Left ventricle myocardium inferior (tissue), 1 donor: ENCODE measurements at regions not wholly inside any gene's neighbourhood (a gene's known extent, or its start where the extent isn't known, plus 50 kb on each side); places are given as distances from the start of the nearest gene placed in this dataset.
"Not testable (repeated sequence)": the region's sequence is repeated elsewhere in the genome, so short reads cannot be mapped to it uniquely, and the experiment has no call there.

Experiments used
- DNase-seq: peaks from one replicate; pipeline ENCODE4 v3.0.0-alpha.2; 2020
- H3K27ac ChIP-seq: fragments of 200-600 bp; replicated peaks from 2 replicates; pipeline ENCODE4 v1.8.0; 2021
- H3K27me3 ChIP-seq: fragments of 200-600 bp; 2 replicates; pipeline ENCODE4 v1.8.0; 2021; ENCODE audit warnings: low read depth
- H3K36me3 ChIP-seq: fragments of 200-600 bp; 2 replicates; pipeline ENCODE4 v1.8.0; 2021
- H3K4me1 ChIP-seq: fragments of 200-600 bp; 2 replicates; pipeline ENCODE4 v1.8.0; 2021
- H3K4me3 ChIP-seq: fragments of 200-600 bp; 2 replicates; pipeline ENCODE4 v1.8.0; 2021; ENCODE audit warnings: mild to moderate bottlenecking, moderate library complexity
- H3K9me3 ChIP-seq: fragments of 200-600 bp; replicated peaks from 2 replicates; pipeline ENCODE4 v1.8.0; 2021
- CTCF ChIP-seq: fragments of 200-600 bp; IDR thresholded peaks from 2 replicates; pipeline ENCODE4 v1.8.0; 2021; ENCODE audit warnings: antibody characterized with exemption, mild to moderate bottlenecking, borderline replicate concordance
- intact Hi-C: fragments of 100-400 bp; cut with micrococcal nuclease; formaldehyde crosslinking; loops from one replicate; pipeline ENCODE4 v1.11.0; 2022
- donor health status: DM: no; HTN: yes; CAD: no; lungs with severe emphysema.

- no peak for DNase-seq
- H3K4me3 ChIP-seq, result no peak overlapping the region
- peaks cover 20% of the 10 kb centered on the region for H3K27me3 ChIP-seq
- no peak overlapping the region for H3K27ac ChIP-seq
- no peaks in the 10 kb centered on the region for H3K9me3 ChIP-seq
- no peaks in the 10 kb centered on the region for H3K36me3 ChIP-seq
- intact Hi-C loops, result no loop called here
- no peak for TF ChIP-seq CTCF
- H3K4me1 ChIP-seq, result no peaks in the 10 kb centered on the region
These were observed 58.1 kb upstream of the KCNK12 start for GRCh38 chr2:47628904-47629303.

- H3K27me3 ChIP-seq, result peaks cover 20% of the 10 kb centered on the region
- no peak for DNase-seq
- no peak for TF ChIP-seq CTCF
- H3K36me3 ChIP-seq, result no peaks in the 10 kb centered on the region
- H3K27ac ChIP-seq, result no peak overlapping the region
- H3K4me1 ChIP-seq, result no peaks in the 10 kb centered on the region
- intact Hi-C loops, result no loop called here
- H3K4me3 ChIP-seq, result no peak overlapping the region
- H3K9me3 ChIP-seq, result no peaks in the 10 kb centered on the region
These were observed 55.9 kb upstream of the KCNK12 start for GRCh38 chr2:47626664-47627063.

GRCh38 chr2:47623140-47623539 lies 52.4 kb upstream of the KCNK12 start:
- H3K27ac ChIP-seq, H3K36me3 ChIP-seq, H3K4me1 ChIP-seq, DNase-seq, intact Hi-C loops, H3K4me3 ChIP-seq, H3K9me3 ChIP-seq: not testable (repeated sequence)
- H3K27me3 ChIP-seq, result peaks cover 17% of the 10 kb centered on the region

GRCh38 chr2:47620770-47621437 lies 50.1 kb upstream of the KCNK12 start:
- TF ChIP-seq CTCF, result no peak
- H3K9me3 ChIP-seq, result no peaks in the 10 kb centered on the region
- no peak for DNase-seq

More at GRCh38 chr2:47620770-47621437, 50.1 kb upstream of the KCNK12 start:
- intact Hi-C loops, result no loop called here
- Histone ChIP-seq H3K4me1 (no peaks in the 10 kb centered on the region), H3K36me3 (no peaks in the 10 kb centered on the region), H3K27ac (no peak overlapping the region), H3K27me3 (no peaks in the 10 kb centered on the region), H3K4me3 (no peak overlapping the region)
